ENCODE measurements at regions not wholly inside any gene's neighbourhood (a gene's known extent, or its start where the extent isn't known, plus 50 kb on each side); places are given as distances from the start of the nearest gene placed in this dataset.

- CTCF ChIA-PET = no interaction called here
- intact Hi-C loops (cut with micrococcal nuclease) = no loop called here
- Mint-ChIP-seq H3K27ac (ENCODE audit: low read depth, unreplicated experiment) (no peak overlapping the region), H3K27me3 (ENCODE audit: insufficient read depth, unreplicated experiment) (no peaks in the 10 kb centered on the region), H3K4me1 (ENCODE audit: insufficient read depth, unreplicated experiment) (no peaks in the 10 kb centered on the region), H3K36me3 (ENCODE audit: insufficient read depth, unreplicated experiment) (no peaks in the 10 kb centered on the region), H3K4me3 (ENCODE audit: unreplicated experiment) (no peak overlapping the region), H3K9me3 (ENCODE audit: unreplicated experiment) (no peaks in the 10 kb centered on the region)
- TF ChIP-seq CTCF (IDR thresholded peaks at IDR 0.05; ENCODE audit: unreplicated experiment) = no peak
- BruUV-seq (replicated peaks) = no TSS peak
- POLR2A ChIA-PET = no interaction called here
- DNase-seq (ENCODE audit: unreplicated experiment) = no peak
Observed at GRCh38 chr6:138569554-138569953, 70.3 kb upstream of the NHSL1 start.

- intact Hi-C loops (cut with micrococcal nuclease) = no loop called here
- BruUV-seq (replicated peaks) = no TSS peak
- H3K27me3 Mint-ChIP-seq (ENCODE audit: insufficient read depth, unreplicated experiment) = no peaks in the 10 kb centered on the region
- H3K27ac Mint-ChIP-seq (ENCODE audit: low read depth, unreplicated experiment) = no peak overlapping the region
- ChIA-PET POLR2A (no interaction called here), CTCF (interaction anchor here (0.5 to 1.1 kb wide), 5 partner anchors 47 to 1615 kb away, joined by 3 to 4 read pairs (median 3); no protein-coding TSS in a partner anchor)
- no peaks in the 10 kb centered on the region for H3K4me1 Mint-ChIP-seq (ENCODE audit: insufficient read depth, unreplicated experiment)
- no peak for DNase-seq (ENCODE audit: unreplicated experiment)
- no peaks in the 10 kb centered on the region for H3K36me3 Mint-ChIP-seq (ENCODE audit: insufficient read depth, unreplicated experiment)
- no peak for TF ChIP-seq CTCF (IDR thresholded peaks at IDR 0.05; ENCODE audit: unreplicated experiment)
- H3K4me3 Mint-ChIP-seq (ENCODE audit: unreplicated experiment) = no peak overlapping the region
- no peaks in the 10 kb centered on the region for H3K9me3 Mint-ChIP-seq (ENCODE audit: unreplicated experiment)
Observed at GRCh38 chr6:138569970-138570724, 70.9 kb upstream of the NHSL1 start.

DNA sequence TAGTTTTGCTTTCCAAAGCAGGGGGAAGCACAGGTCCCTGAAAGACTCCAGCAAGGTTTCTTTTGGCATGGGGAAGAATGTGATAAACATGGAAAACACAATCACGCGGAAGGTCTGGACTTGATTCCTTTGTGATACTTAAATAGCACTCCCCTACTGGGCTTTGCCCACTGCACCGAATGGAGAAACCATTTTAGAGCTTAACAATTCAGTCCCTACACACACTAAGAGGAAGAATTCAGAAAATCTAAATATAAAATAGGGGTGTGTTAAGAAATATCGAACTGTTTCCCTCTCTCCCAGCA lies 71.4 kb upstream of the NHSL1 start:
- no TSS peak for BruUV-seq (replicated peaks)
- H3K4me3 Mint-ChIP-seq (ENCODE audit: unreplicated experiment) = no peak overlapping the region
- no peak for DNase-seq (ENCODE audit: unreplicated experiment)
- POLR2A ChIA-PET = no interaction called here
- H3K9me3 Mint-ChIP-seq (ENCODE audit: unreplicated experiment) = no peaks in the 10 kb centered on the region
- CTCF ChIA-PET = interaction anchor here (0.5 to 1.1 kb wide), 7 partner anchors 47 to 1615 kb away, joined by 3 to 4 read pairs (median 3); no protein-coding TSS in a partner anchor
- no peak overlapping the region for H3K27ac Mint-ChIP-seq (ENCODE audit: low read depth, unreplicated experiment)
- TF ChIP-seq CTCF (IDR thresholded peaks at IDR 0.05; ENCODE audit: unreplicated experiment) = no peak
- H3K27me3 Mint-ChIP-seq (ENCODE audit: insufficient read depth, unreplicated experiment) = no peaks in the 10 kb centered on the region
- intact Hi-C loops (cut with micrococcal nuclease) = no loop called here
- H3K36me3 Mint-ChIP-seq (ENCODE audit: insufficient read depth, unreplicated experiment) = no peaks in the 10 kb centered on the region
- no peaks in the 10 kb centered on the region for H3K4me1 Mint-ChIP-seq (ENCODE audit: insufficient read depth, unreplicated experiment)

DNA sequence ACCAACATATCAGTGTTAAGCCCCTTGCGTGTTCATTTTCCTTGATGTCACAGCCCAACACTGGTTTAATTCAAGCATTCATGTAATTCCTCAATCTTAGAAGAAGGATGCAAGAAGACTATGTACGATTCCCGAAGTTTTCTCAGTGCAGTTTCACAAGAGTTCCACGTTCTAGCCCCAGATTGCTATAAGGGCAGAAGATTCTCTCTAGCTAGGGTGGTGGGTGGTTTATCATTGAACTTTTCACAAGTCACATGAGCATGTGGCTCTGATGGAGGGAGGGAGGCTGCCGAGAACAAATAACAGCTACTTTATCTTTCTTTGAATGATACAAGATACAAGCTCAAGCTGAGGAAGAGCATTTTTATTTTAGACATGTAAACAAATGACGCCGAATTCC lies 71.9 kb upstream of the NHSL1 start:
- intact Hi-C loops (cut with micrococcal nuclease) = no loop called here
- ChIA-PET CTCF (interaction anchor here (0.6 to 1.1 kb wide), 4 partner anchors 65 to 1616 kb away, joined by 3 to 4 read pairs (median 4); no protein-coding TSS in a partner anchor), POLR2A (no interaction called here)
- Mint-ChIP-seq H3K36me3 (ENCODE audit: insufficient read depth, unreplicated experiment) (no peaks in the 10 kb centered on the region), H3K27ac (ENCODE audit: low read depth, unreplicated experiment) (no peak overlapping the region), H3K4me1 (ENCODE audit: insufficient read depth, unreplicated experiment) (no peaks in the 10 kb centered on the region), H3K4me3 (ENCODE audit: unreplicated experiment) (no peak overlapping the region), H3K9me3 (ENCODE audit: unreplicated experiment) (no peaks in the 10 kb centered on the region), H3K27me3 (ENCODE audit: insufficient read depth, unreplicated experiment) (no peaks in the 10 kb centered on the region)
- BruUV-seq (replicated peaks) = no TSS peak
- no peak for DNase-seq (ENCODE audit: unreplicated experiment)
- TF ChIP-seq CTCF (IDR thresholded peaks at IDR 0.05; ENCODE audit: unreplicated experiment) = no peak
